Esophagus squamous epithelium (tissue), 4 donors: ENCODE measurements at regions not wholly inside any gene's neighbourhood (a gene's known extent, or its start where the extent isn't known, plus 50 kb on each side); places are given as distances from the start of the nearest gene placed in this dataset.

Experiments
- POLR2A ChIP-seq, 4 donors: fragments of 450-650 bp; IDR thresholded peaks; one replicate each; pipeline ENCODE4 v1.6.1; 2017; ENCODE audit warnings: antibody characterized with exemption in 4 of 4, mild to moderate bottlenecking in 4 of 4, moderate library complexity in 3 of 4
- TF ChIP-seq, protein P1 (sequence below), 6 experiments: fragments of 450-650 bp in 4 of 6; fragments of 200-600 bp in 2 of 6; sonication (generic) in 2 of 6; IDR thresholded peaks; one replicate each; pipeline ENCODE4 v1.5.1; 2016 to 2019; ENCODE audit warnings: antibody characterized with exemption in 6 of 6, mild to moderate bottlenecking in 4 of 6, moderate library complexity in 4 of 6

DNA sequence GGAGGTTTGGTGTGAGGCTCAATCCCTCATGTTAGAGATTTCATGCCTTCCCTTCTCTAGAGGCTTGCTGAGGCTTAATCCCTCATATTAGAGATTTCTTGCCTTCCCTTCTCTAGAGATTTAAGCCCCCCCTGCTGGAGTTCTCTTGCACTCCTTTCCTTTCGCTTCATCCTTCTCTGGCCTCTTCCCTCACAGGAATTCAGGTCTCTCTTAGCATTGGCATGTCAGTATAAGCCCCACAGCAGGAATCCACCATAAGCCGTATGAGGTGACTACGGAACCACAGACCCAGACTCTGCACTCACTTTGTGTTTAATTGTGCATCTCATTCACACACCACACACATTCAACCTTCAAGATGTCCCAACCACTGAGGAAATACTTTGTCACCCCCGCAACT lies 338.6 kb upstream of the POU1F1 start:
- TF ChIP-seq, protein P1, sequence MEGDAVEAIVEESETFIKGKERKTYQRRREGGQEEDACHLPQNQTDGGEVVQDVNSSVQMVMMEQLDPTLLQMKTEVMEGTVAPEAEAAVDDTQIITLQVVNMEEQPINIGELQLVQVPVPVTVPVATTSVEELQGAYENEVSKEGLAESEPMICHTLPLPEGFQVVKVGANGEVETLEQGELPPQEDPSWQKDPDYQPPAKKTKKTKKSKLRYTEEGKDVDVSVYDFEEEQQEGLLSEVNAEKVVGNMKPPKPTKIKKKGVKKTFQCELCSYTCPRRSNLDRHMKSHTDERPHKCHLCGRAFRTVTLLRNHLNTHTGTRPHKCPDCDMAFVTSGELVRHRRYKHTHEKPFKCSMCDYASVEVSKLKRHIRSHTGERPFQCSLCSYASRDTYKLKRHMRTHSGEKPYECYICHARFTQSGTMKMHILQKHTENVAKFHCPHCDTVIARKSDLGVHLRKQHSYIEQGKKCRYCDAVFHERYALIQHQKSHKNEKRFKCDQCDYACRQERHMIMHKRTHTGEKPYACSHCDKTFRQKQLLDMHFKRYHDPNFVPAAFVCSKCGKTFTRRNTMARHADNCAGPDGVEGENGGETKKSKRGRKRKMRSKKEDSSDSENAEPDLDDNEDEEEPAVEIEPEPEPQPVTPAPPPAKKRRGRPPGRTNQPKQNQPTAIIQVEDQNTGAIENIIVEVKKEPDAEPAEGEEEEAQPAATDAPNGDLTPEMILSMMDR (IDR thresholded peaks at IDR 0.05), result no peak
- TF ChIP-seq POLR2A (IDR thresholded peaks at IDR 0.05), result no peak
